Upper lobe of left lung (tissue), 6 donors: ENCODE measurements at regions not wholly inside any gene's neighbourhood (a gene's known extent, or its start where the extent isn't known, plus 50 kb on each side); places are given as distances from the start of the nearest gene placed in this dataset.

Experiments
- ATAC-seq, 2 donors: fragments of 200-7000 bp; cut with Tn5 transposase; one replicate each; pipeline ENCODE4 v1.9.1; 2022; ENCODE audit warnings: mild to moderate bottlenecking in 2 of 2, moderate library complexity in 2 of 2; ENCODE audit not compliant: low FRiP score in 2 of 2
- DNase-seq, 2 donors: peaks; one replicate each; pipeline ENCODE4 v3.0.0-alpha.2; 2019 to 2020
- H3K27ac ChIP-seq, 4 donors: fragments of 200-600 bp; sonication (generic); one replicate each; pipeline ENCODE4 v1.5.1; 2016 to 2019
- H3K27me3 ChIP-seq, 4 donors: fragments of 200-600 bp; sonication (generic); one replicate each; pipeline ENCODE4 v1.5.1; 2017 to 2019
- H3K36me3 ChIP-seq, 4 donors: fragments of 200-600 bp; sonication (generic); one replicate each; pipeline ENCODE4 v1.5.1; 2016 to 2019
- H3K4me1 ChIP-seq, 4 donors: fragments of 200-600 bp; sonication (generic); one replicate each; pipeline ENCODE4 v1.5.1; 2018 to 2019
- H3K4me3 ChIP-seq, 4 donors: fragments of 200-600 bp; sonication (generic); one replicate each; pipeline ENCODE4 v1.5.1; 2017 to 2019; ENCODE audit warnings: mild to moderate bottlenecking in 2 of 4, moderate library complexity in 1 of 4
- H3K9me3 ChIP-seq, 4 donors: fragments of 200-600 bp; sonication (generic); one replicate each; pipeline ENCODE4 v1.5.1; 2018 to 2019
- EP300 ChIP-seq, 4 donors: sonication (generic); formaldehyde crosslinking; IDR thresholded peaks; one replicate each; pipeline ENCODE4 v1.5.1; 2017; ENCODE audit warnings: antibody characterized with exemption in 4 of 4, control low read depth in 2 of 4
- POLR2A ChIP-seq, 4 donors: fragments of 450-650 bp; IDR thresholded peaks; one replicate each; pipeline ENCODE4 v1.5.1; 2016 to 2017; ENCODE audit warnings: antibody characterized with exemption in 4 of 4, mild to moderate bottlenecking in 2 of 4
- POLR2AphosphoS5 ChIP-seq, 2 donors: sonication (generic); formaldehyde crosslinking; IDR thresholded peaks; one replicate each; pipeline ENCODE4 v1.5.1; 2017; ENCODE audit warnings: antibody characterized with exemption in 2 of 2
- WGBS, 2 donors: methylation state at CpG; one replicate each; pipeline ENCODE4 v1.1.5; 2017 to 2018; 5-methylcytosine and 5-hydroxymethylcytosine counted together
- TF ChIP-seq, protein P1 (sequence below), 6 experiments: fragments of 450-650 bp in 4 of 6; fragments of 200-600 bp in 2 of 6; sonication (generic) in 2 of 6; IDR thresholded peaks; one replicate each; pipeline ENCODE4 v1.5.1; 2016 to 2019; ENCODE audit warnings: antibody characterized with exemption in 6 of 6
- donor health status: DM: no; HTN: no; CAD: no; lungs with moderate emphysema.
- donor health status: DM: no; HTN: yes; CAD: no; lungs with severe emphysema.

DNA sequence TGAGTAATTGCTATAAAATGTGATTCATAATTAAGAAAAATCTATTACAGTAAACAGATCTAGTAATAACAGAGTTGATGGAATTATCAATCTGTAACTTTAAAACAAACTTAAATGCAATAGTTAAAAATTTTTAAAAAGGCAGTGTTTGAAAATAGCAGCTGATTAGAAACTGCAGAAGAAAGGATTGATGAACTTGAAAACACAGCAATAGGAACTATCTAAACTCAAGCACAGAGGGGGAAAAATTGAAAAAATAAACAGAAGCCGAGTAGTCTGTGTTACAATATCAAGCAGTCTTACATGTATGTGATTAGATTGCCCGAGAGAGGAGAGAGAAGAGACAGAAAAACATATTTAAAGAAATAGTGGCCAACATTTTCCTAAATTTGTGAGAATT, 569.0 kb upstream of the B3GALT2 start:
- H3K9me3 ChIP-seq, result no peaks in the 10 kb centered on the region
- TF ChIP-seq POLR2AphosphoS5 (IDR thresholded peaks at IDR 0.05) (no peak), EP300 (IDR thresholded peaks at IDR 0.05) (no peak), POLR2A (IDR thresholded peaks at IDR 0.05) (no peak)
- TF ChIP-seq, protein P1, sequence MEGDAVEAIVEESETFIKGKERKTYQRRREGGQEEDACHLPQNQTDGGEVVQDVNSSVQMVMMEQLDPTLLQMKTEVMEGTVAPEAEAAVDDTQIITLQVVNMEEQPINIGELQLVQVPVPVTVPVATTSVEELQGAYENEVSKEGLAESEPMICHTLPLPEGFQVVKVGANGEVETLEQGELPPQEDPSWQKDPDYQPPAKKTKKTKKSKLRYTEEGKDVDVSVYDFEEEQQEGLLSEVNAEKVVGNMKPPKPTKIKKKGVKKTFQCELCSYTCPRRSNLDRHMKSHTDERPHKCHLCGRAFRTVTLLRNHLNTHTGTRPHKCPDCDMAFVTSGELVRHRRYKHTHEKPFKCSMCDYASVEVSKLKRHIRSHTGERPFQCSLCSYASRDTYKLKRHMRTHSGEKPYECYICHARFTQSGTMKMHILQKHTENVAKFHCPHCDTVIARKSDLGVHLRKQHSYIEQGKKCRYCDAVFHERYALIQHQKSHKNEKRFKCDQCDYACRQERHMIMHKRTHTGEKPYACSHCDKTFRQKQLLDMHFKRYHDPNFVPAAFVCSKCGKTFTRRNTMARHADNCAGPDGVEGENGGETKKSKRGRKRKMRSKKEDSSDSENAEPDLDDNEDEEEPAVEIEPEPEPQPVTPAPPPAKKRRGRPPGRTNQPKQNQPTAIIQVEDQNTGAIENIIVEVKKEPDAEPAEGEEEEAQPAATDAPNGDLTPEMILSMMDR (IDR thresholded peaks at IDR 0.05), result no peak
- no peaks in the 10 kb centered on the region for H3K27me3 ChIP-seq
- H3K4me1 ChIP-seq, result no peaks in the 10 kb centered on the region
- H3K27ac ChIP-seq, result no peak overlapping the region
- no peak overlapping the region for H3K4me3 ChIP-seq
- no peaks in the 10 kb centered on the region for H3K36me3 ChIP-seq
- 80% methylated on average over 2 of the region's 2 CpGs for WGBS, 2 donors
- ATAC-seq, result no peak
- DNase-seq, result no peak

DNA sequence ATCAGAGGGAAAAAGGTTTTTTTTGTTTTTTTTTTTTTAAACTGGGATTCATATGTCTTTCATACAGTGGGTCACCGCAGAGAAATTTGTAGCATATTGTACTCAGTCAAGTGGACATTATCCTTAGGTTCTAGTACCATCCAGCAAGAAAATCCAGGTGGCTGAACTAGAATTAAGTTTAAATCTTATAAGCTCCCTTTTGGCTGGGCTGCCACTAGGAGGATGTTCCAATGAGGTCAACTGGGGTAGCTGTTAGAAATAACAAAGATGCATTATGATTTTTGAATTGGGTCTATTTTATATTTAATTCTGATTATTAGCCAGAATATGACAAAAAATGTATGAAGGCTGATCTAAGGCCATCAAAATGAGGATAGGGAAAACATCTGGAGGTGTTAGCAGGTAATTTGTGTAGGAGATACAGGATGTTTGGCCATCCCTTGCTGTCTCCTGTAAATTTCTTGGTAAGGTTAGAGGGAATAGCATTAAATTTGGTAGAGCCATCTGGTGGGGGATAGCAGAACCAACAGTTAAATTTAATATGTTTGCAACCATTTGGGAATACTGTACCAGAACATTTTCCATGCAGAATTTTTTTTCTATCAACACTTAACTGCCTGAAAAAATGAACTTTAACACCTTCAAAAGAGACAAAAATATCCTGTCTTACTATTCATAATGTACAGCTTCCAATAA, 568.5 kb upstream of the B3GALT2 start:
- Histone ChIP-seq H3K27ac (no peak overlapping the region), H3K4me1 (no peaks in the 10 kb centered on the region), H3K9me3 (no peaks in the 10 kb centered on the region), H3K4me3 (no peak overlapping the region), H3K36me3 (no peaks in the 10 kb centered on the region), H3K27me3 (no peaks in the 10 kb centered on the region)
- WGBS, 2 donors, result 95 to 96% methylated on average over 1 of the region's 1 CpG
- ATAC-seq (no peak), DNase-seq (no peak)
- TF ChIP-seq EP300 (IDR thresholded peaks at IDR 0.05) (no peak), POLR2AphosphoS5 (IDR thresholded peaks at IDR 0.05) (no peak)
- TF ChIP-seq, protein P1 (IDR thresholded peaks at IDR 0.05), result peak in 1 of 6 experiments; percentile 9

DNA sequence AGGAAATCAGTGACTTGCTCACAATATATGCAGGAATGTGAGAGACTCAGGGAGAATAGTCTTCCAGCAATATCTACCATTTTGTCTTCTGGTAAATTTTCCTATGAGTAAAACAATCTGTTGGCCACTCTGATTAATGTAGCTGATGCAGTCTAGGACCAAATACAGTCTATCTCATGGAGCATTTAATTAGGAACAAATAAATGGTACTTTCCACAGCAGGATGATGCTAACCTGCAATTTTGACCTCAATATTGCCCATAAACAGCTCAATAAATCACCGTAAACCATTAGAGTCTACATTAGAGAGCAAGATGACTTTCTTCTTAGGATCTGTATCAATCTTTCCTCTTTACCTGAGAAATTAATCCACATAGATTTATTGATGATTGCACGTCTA, 567.7 kb upstream of the B3GALT2 start:
- H3K27ac ChIP-seq, result no peak overlapping the region
- H3K4me1 ChIP-seq, result no peaks in the 10 kb centered on the region
- H3K9me3 ChIP-seq, result no peaks in the 10 kb centered on the region
- TF ChIP-seq POLR2A (IDR thresholded peaks at IDR 0.05) (no peak), EP300 (IDR thresholded peaks at IDR 0.05) (no peak), POLR2AphosphoS5 (IDR thresholded peaks at IDR 0.05) (no peak)
- TF ChIP-seq, protein P1 (IDR thresholded peaks at IDR 0.05), result no peak
- no peak for ATAC-seq
- H3K4me3 ChIP-seq, result no peak overlapping the region
- no peaks in the 10 kb centered on the region for H3K27me3 ChIP-seq
- DNase-seq, result no peak
- WGBS, 2 donors, result 94 to 98% methylated on average over 2 of the region's 2 CpGs
- H3K36me3 ChIP-seq, result no peaks in the 10 kb centered on the region

DNA sequence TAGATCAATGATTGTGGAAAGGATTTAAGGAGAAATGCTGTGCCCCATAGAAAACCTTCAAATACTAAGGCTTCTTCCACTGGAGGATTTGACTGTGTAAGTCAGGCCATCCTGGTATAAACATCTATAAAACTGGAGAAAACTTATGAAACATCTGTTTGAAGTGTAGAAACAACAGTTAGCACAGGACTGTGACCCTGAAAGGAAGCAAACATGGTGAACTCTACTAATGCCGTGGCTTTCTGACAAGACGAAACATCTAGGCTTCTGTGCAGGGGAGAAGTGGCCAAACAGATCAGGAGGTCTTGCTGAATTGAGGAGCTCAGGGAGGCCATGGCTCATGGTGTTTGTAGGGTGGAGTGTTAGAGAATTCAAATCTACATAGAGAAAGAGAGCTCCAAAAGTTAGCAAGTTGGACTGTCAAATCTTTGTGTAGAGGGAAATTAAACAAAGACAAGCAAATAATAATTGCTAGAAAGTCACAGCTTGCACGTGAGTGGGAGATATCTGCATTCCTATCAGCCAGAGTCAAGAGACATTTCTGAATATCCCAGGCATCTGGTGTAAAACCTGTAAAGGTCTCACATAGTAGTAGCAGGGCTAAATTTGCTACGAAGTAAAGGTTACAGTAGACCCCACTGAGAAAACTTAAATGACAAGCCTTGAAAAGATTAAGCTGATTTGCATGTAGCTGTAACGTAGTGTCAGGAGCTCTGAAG, 566.8 kb upstream of the B3GALT2 start:
- TF ChIP-seq POLR2A (IDR thresholded peaks at IDR 0.05), result no peak
- no peak for TF ChIP-seq POLR2AphosphoS5 (IDR thresholded peaks at IDR 0.05)
- no peak for TF ChIP-seq EP300 (IDR thresholded peaks at IDR 0.05)
- TF ChIP-seq, protein P1 (IDR thresholded peaks at IDR 0.05), result no peak
- 71 to 75% methylated on average over 5 of the region's 5 CpGs for WGBS, 2 donors
- no peaks in the 10 kb centered on the region for H3K27me3 ChIP-seq
- no peak for ATAC-seq
- H3K4me3 ChIP-seq, result no peak overlapping the region
- no peaks in the 10 kb centered on the region for H3K36me3 ChIP-seq
- H3K4me1 ChIP-seq, result no peaks in the 10 kb centered on the region
- H3K27ac ChIP-seq, result no peak overlapping the region
- no peaks in the 10 kb centered on the region for H3K9me3 ChIP-seq
- no peak for DNase-seq
